22Rv1 (cell line): ENCODE measurements at regions not wholly inside any gene's neighbourhood (a gene's known extent, or its start where the extent isn't known, plus 50 kb on each side); places are given as distances from the start of the nearest gene placed in this dataset.

Experiments used
- CTCF ChIP-seq: fragments of 450-650 bp; IDR thresholded peaks from 2 replicates; pipeline ENCODE4 v1.5.1; 2017; ENCODE audit warnings: mild to moderate bottlenecking
- ZFX ChIP-seq: fragments of 450-650 bp; IDR thresholded peaks from 2 replicates; pipeline ENCODE4 v1.6.1; 2017; ENCODE audit warnings: antibody characterized with exemption, borderline replicate concordance

DNA sequence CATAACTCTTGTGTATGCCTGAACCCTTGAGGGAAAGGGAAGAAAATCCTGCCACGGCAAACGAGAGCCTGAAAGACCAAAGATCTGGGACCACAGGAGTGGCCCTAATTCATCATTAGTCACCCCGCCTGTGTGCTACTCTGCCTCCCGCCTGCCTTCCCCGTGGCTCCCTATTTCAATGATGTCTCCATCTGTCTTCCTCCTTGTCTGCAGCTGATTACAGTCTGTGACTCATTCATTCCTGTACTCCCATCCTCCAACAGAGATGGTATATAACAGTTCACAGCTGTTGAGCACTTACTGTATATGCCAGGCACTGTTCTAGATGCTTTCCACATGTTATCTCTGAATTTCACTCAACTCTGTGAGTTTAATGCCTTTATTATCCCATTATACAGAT lies 96.6 kb downstream of the SEC16B start:
- TF ChIP-seq CTCF (no peak), ZFX (no peak)
